Activated CD8-positive, alpha-beta memory T cell treated with anti-CD3 and anti-CD28 coated beads for 1 hour (primary cell): ENCODE measurements at regions not wholly inside any gene's neighbourhood (a gene's known extent, or its start where the extent isn't known, plus 50 kb on each side); places are given as distances from the start of the nearest gene placed in this dataset.

Source experiments
- DNase-seq, 2 donors: peaks; one replicate each; pipeline ENCODE4 v3.0.0-alpha.2; 2020; ENCODE audit warnings: low read depth in 1 of 2; ENCODE audit errors: extremely low read depth in 1 of 2

- no peak for DNase-seq
Observed at GRCh38 chr2:129144082-129144791, 825.6 kb upstream of the HS6ST1 start.

- no peak for DNase-seq
Observed at GRCh38 chr2:129152514-129152913, 827.0 kb upstream of the RAB6C start.

- no peak for DNase-seq
Observed at GRCh38 chr2:129160879-129161278, 818.6 kb upstream of the RAB6C start.

GRCh38 chr2:129164220-129164949 lies 815.1 kb upstream of the RAB6C start:
- no peak for DNase-seq

GRCh38 chr2:129165006-129165405 lies 814.5 kb upstream of the RAB6C start:
- no peak for DNase-seq

DNA sequence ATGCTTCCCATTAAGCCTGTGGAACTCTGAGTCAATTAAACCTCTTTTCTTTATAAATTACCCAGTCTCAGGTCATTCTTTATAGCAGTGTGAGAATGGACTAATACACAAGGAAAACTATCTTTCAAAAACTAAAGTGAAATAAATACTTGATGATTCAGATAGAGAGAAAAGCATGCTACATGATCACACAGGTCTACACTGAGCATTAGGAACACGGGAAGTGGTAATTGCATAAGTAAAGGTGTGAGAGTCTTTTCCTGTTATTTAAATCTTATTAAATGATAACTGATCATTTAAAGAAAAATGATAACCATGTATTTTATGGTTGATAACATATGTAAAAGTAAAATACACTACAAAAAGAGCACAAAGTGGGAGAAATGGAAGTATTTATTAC lies 812.0 kb upstream of the RAB6C start:
- DNase-seq, result no peak

DNA sequence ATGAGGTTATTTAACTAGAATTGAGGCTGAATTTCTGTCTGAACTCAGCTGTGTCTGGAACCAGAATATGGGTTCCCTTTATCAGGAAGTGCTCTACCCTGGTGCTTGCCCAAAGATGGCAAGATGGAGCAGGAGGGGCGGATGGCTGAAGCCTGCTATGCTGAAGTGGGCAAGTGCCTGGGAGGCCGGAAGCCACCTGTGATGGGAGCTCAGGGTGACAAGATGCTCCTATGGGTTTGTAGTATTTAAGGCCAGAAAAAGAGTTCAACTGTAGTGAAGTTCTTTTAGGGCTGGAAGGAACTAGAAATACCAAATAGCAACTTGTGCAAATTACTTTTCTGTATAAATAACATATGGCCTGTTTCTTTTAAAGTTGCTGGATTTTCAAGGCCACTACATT lies 808.9 kb upstream of the RAB6C start:
- no peak for DNase-seq

GRCh38 chr2:129174143-129174542 lies 805.3 kb upstream of the RAB6C start:
- no peak for DNase-seq

- DNase-seq, result no peak
Observed at GRCh38 chr2:129175051-129175450, 804.4 kb upstream of the RAB6C start.

DNA sequence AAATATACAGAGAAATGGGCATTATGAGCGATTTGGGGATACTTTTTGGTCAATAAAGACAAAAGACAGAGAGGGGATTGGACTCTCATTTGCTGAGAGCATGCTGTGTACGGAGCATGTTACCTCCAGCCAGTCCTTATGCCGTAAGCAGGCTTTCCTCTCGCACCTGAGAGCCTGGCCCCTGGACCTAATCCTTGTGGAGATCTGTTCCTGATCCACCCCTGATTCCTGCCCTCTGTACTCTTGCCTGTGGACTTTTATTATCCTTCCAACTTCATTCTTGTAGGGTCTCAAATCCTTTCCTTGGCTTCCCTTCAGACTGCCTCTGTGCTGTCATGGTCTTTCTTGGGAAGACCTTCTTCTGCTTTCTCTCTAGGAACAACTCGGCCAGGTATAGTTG lies 803.1 kb upstream of the RAB6C start:
- DNase-seq, result no peak

GRCh38 chr2:129178356-129178755 lies 801.1 kb upstream of the RAB6C start:
- no peak for DNase-seq

- no peak for DNase-seq
Observed at GRCh38 chr2:129179199-129179598, 800.3 kb upstream of the RAB6C start.

GRCh38 chr2:129180124-129180716 lies 799.2 kb upstream of the RAB6C start:
- DNase-seq, result no peak

DNA sequence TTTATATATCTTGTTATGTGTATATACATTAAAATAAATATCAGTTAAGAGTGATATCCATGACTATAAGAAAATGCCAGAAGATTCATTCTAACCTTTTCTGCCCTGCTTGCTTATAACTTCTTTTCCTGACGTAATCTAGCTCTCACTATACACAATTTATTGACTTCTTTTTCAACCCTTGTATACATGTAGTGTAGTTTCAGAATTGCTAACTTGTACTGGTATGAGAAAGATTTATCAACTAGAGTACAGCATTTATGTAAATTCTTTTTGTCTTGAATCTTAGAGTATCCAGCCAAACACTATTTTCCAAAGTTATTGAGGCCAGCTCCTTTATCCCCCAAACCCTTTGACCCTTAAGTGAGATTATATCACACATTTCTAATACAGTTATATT lies 798.0 kb upstream of the RAB6C start:
- DNase-seq, result no peak

GRCh38 chr2:129181963-129182362 lies 797.5 kb upstream of the RAB6C start:
- DNase-seq, result no peak

GRCh38 chr2:129187343-129187742 lies 792.1 kb upstream of the RAB6C start:
- DNase-seq, result no peak

- DNase-seq, result no peak
Observed at GRCh38 chr2:129188451-129188850, 791.0 kb upstream of the RAB6C start.

DNA sequence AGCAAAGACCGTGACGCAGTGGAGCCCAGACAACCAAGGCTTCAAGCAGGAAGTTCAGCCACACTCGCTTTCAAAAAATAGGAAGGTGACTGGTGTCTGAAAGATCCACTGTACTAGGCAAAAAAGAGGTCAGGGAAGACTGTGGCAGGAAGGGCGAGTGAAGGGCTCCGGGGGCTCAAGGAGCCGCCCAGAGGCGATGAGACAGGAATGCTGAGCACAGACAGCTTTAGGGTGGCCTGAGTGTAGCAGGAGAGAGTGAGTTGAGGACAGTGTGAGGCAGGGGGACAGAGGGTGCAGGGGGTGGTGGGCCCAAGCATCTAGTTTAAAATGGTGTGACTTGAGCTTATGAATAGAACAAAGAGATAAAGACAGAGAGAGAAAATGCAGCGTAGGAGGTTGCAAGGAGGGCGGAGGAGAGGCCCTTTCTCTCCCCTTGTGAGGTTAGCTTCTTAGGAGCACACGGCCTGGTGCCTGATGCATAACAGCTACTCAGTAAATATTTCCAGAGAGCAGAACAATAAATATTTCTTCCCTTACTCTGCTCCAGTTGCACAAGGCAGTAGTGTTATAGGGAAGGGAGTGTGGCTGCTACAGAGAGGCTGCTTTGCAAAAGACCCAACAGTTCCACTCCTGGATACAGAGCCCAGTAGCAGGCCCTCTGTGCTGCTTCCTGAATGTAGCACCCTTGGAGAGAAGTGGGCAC lies 789.7 kb upstream of the RAB6C start:
- DNase-seq, result no peak

GRCh38 chr2:129190494-129190893 lies 789.0 kb upstream of the RAB6C start:
- DNase-seq, result no peak

- no peak for DNase-seq
Observed at GRCh38 chr2:129191530-129191929, 787.9 kb upstream of the RAB6C start.

DNA sequence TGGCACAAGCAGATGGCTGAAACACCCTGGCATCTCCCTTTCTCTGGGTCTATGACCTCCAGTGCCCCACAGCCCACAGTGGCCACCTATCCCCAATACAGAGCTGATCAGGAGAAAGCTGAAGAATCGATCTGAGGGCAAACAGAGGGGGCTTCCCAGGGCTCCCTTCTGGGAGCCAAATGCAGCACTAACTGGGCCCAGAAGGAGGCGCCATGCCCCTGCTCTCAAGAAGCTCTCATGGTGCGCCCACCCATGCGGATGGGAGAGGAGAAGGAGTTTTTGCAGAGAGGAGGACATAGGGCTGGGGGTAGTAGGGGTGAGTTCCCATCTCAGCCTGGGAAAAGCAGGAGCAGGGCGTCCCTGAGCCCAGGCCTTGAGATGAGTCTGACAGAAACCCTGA lies 787.3 kb upstream of the RAB6C start:
- no peak for DNase-seq

DNA sequence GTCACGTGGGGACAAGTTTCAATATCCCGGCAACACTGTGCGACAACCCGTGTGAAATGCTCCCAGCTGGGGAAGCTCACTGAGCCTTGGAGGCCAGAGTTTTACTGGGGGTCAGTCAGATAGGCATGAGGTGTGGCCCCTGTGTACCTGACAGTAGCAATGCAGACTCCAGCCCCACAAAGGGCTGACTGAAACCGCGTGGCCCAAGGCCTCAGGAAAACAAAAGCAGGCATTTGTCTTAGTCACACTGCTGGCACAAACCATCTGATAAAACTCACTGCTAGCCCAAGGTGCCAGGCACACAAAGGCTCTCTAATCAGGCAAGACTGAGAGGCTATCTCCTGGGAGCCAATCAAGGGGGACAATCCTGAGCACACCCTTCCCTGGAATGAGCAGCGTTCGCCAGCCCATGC lies 786.6 kb upstream of the RAB6C start:
- no peak for DNase-seq
